SK-N-MC (cell line): ENCODE measurements at regions not wholly inside any gene's neighbourhood (a gene's known extent, or its start where the extent isn't known, plus 50 kb on each side); places are given as distances from the start of the nearest gene placed in this dataset.

Source experiments
- DNase-seq: peaks from one replicate; pipeline ENCODE4 v3.0.0-alpha.2; 2011; ENCODE audit warnings: low read depth, low spot score
- H3K27ac ChIP-seq: fragments of 200-600 bp; sonication (generic); 2 replicates; pipeline ENCODE4 v1.5.1; 2016; ENCODE audit warnings: mixed run types
- H3K36me3 ChIP-seq: fragments of 200-600 bp; sonication (generic); 2 replicates; pipeline ENCODE4 v1.6.1; 2017; ENCODE audit warnings: antibody characterized with exemption, low read length, mixed read lengths; ENCODE audit not compliant: insufficient read depth
- H3K4me3 ChIP-seq: fragments of 200-600 bp; sonication (generic); 2 replicates; pipeline ENCODE4 v1.5.1; 2016
- H3K9ac ChIP-seq: fragments of 200-600 bp; sonication (generic); 2 replicates; pipeline ENCODE4 v1.8.0; 2017; ENCODE audit warnings: mixed run types, mixed read lengths; ENCODE audit not compliant: insufficient read length
- H3K9me3 ChIP-seq: fragments of 200-600 bp; sonication (generic); 2 replicates; pipeline ENCODE4 v1.6.1; 2017; ENCODE audit warnings: low read depth, mild to moderate bottlenecking, antibody characterized with exemption, low read length, moderate library complexity, mixed read lengths
- EZH2 ChIP-seq: fragments of 200-600 bp; sonication (generic); IDR thresholded peaks from one replicate; pipeline ENCODE4 v1.6.1; 2017; ENCODE audit warnings: antibody characterized with exemption
- FOXP2 ChIP-seq: optimal IDR thresholded peaks from 2 replicates; pipeline ENCODE3; 2011; ENCODE audit warnings: mild to moderate bottlenecking, moderate library complexity; ENCODE audit not compliant: insufficient read depth; ENCODE audit errors: extremely low read length, control extremely low read depth
- POLR2AphosphoS5 ChIP-seq: IDR thresholded peaks from 2 replicates; pipeline ENCODE4 v1.6.1; 2012; ENCODE audit warnings: mild to moderate bottlenecking, low read depth, low read length, borderline replicate concordance

GRCh38 chr20:39799366-39799965 is 837.3 kb downstream of the DHX35 start:
- DNase-seq: no peak

GRCh38 chr20:39795401-39796272 is 833.5 kb downstream of the DHX35 start:
- no peak for TF ChIP-seq FOXP2
- no peak for TF ChIP-seq POLR2AphosphoS5
- no peak for TF ChIP-seq EZH2
- DNase-seq: no peak
- Histone ChIP-seq H3K9ac (no peak overlapping the region), H3K9me3 (no peaks in the 10 kb centered on the region), H3K36me3 (no peaks in the 10 kb centered on the region), H3K4me3 (no peak overlapping the region), H3K27ac (no peak overlapping the region)

More at GRCh38 chr20:39799366-39799965, 837.3 kb downstream of the DHX35 start:
- Histone ChIP-seq H3K9ac (no peak overlapping the region), H3K4me3 (no peak overlapping the region), H3K36me3 (no peaks in the 10 kb centered on the region), H3K27ac (no peak overlapping the region), H3K9me3 (no peaks in the 10 kb centered on the region)
- TF ChIP-seq POLR2AphosphoS5 (no peak), FOXP2 (no peak), EZH2 (no peak)

- Histone ChIP-seq H3K27ac (no peak overlapping the region), H3K36me3 (no peaks in the 10 kb centered on the region)
- no peak for TF ChIP-seq FOXP2
- no peak for TF ChIP-seq POLR2AphosphoS5
- TF ChIP-seq EZH2: no peak
These were observed 830.2 kb downstream of the DHX35 start for GRCh38 chr20:39792334-39792733.

GRCh38 chr20:39789411-39789810 is 827.3 kb downstream of the DHX35 start:
- TF ChIP-seq EZH2 (no peak), FOXP2 (no peak), POLR2AphosphoS5 (no peak)
- Histone ChIP-seq H3K9ac (no peak overlapping the region), H3K4me3 (no peak overlapping the region), H3K27ac (no peak overlapping the region), H3K36me3 (no peaks in the 10 kb centered on the region), H3K9me3 (no peaks in the 10 kb centered on the region)
- DNase-seq: no peak

More at GRCh38 chr20:39792334-39792733, 830.2 kb downstream of the DHX35 start:
- Histone ChIP-seq H3K9me3 (no peaks in the 10 kb centered on the region), H3K9ac (no peak overlapping the region), H3K4me3 (no peak overlapping the region)
- no peak for DNase-seq

GRCh38 chr20:39785252-39785917 is 823.2 kb downstream of the DHX35 start:
- H3K4me3 ChIP-seq: no peak overlapping the region
- no peak for DNase-seq
- H3K9me3 ChIP-seq: peaks cover 5% of the 10 kb centered on the region; the same call in 1 of the 2 replicates
- H3K27ac ChIP-seq: no peak overlapping the region
- H3K36me3 ChIP-seq: no peaks in the 10 kb centered on the region
- no peak for TF ChIP-seq FOXP2
- TF ChIP-seq POLR2AphosphoS5: no peak
- TF ChIP-seq EZH2: no peak
- no peak overlapping the region for H3K9ac ChIP-seq

- Histone ChIP-seq H3K27ac (no peak overlapping the region), H3K4me3 (no peak overlapping the region), H3K9me3 (peaks cover 5% of the 10 kb centered on the region; the same call in 1 of the 2 replicates), H3K9ac (no peak overlapping the region), H3K36me3 (no peaks in the 10 kb centered on the region)
- TF ChIP-seq FOXP2: no peak
- no peak for TF ChIP-seq POLR2AphosphoS5
- DNase-seq: no peak
These were observed 822.5 kb downstream of the DHX35 start for GRCh38 chr20:39784693-39785092.

GRCh38 chr20:39778847-39779604 is 816.9 kb downstream of the DHX35 start:
- no peak for TF ChIP-seq FOXP2
- no peak; the same call in 1 of the 2 replicates for TF ChIP-seq POLR2AphosphoS5
- no peak for TF ChIP-seq EZH2
- Histone ChIP-seq H3K9ac (no peak overlapping the region), H3K36me3 (no peaks in the 10 kb centered on the region), H3K9me3 (peaks cover 5% of the 10 kb centered on the region; the same call in 1 of the 2 replicates), H3K27ac (no peak overlapping the region), H3K4me3 (no peak overlapping the region)
- DNase-seq: peak; percentile 58

GRCh38 chr20:39778431-39778830 is 816.3 kb downstream of the DHX35 start:
- no peak for TF ChIP-seq EZH2
- no peak for TF ChIP-seq POLR2AphosphoS5
- no peak for TF ChIP-seq FOXP2

More at GRCh38 chr20:39778431-39778830, 816.3 kb downstream of the DHX35 start:
- Histone ChIP-seq H3K36me3 (no peaks in the 10 kb centered on the region), H3K9ac (no peak overlapping the region), H3K4me3 (no peak overlapping the region), H3K27ac (no peak overlapping the region), H3K9me3 (peaks cover 1% of the 10 kb centered on the region; the same call in 1 of the 2 replicates)
- DNase-seq: no peak
